OCI-M1 (cell line): ENCODE measurements at regions not wholly inside any gene's neighbourhood (a gene's known extent, or its start where the extent isn't known, plus 50 kb on each side); places are given as distances from the start of the nearest gene placed in this dataset.

ENCODE experiments used
- DNase-seq: peaks from one replicate; lab custom pipeline; 2025; lab: John Stamatoyannopoulos, UW

DNA sequence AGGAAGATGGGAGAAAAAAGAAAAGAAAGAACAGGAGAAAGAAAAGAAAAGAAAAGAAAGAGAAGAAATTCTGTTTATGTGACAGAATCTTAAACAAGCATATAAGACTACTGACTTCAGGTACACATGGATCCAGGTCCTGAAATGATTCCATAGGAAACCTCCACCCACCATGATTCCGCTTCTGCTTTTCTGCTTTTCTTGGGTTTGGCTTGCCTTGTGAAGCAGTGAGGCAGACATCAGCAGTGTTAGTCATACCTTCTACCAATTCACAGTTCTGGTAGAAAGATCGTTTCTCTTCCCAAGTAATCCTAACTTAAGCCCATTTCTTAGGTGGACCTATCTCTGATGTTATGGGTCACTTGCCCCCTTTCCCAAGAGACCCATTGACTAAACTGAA is 660.1 kb upstream of the RBFOX1 start:
- DNase-seq, result no peak

- no peak for DNase-seq
Observed at GRCh38 chr16:6667393-6667792, 665.3 kb upstream of the RBFOX1 start.

- DNase-seq, result no peak
Observed at GRCh38 chr16:6665126-6665525, 667.5 kb upstream of the RBFOX1 start.

DNA sequence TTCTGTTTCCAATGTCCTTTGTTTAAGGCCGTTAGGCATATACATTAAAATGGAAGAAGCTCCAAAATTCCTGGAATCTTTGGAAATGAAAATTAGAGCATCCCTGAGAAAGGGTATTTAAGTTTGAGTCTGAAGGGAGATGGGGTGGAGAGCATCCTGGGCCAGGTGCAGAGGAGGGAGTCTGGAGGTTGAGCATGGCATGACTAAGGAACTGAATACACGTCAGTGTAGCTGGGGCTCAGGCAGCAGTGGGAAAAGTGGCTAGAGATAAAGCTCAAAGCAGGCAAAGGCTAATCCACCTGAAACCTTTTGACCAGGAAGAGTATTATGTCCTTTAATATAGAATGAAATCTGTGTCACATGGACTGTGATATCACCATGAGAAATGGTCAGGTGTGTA is 669.0 kb upstream of the RBFOX1 start:
- DNase-seq, result no peak

DNA sequence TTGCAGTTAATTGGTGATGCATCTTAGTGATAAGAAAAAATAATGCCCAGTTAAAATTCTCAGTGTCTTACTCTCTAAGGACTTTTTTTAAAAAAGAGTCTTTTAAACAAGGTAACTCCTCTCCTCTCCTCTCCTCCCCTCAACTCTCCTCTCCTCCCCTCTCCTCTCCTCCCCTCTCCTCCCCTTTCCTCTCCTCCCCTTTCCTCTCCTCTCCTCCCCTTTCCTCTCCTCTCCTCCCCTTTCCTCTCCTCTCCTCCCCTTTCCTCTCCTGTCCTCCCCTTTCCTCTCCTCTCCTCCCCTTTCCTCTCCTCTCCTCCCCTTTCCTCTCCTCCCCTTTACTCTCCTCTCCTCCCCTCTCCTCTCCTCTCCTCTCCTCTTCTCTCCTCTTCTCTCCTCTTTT is 675.9 kb upstream of the RBFOX1 start:
- no peak for DNase-seq

DNA sequence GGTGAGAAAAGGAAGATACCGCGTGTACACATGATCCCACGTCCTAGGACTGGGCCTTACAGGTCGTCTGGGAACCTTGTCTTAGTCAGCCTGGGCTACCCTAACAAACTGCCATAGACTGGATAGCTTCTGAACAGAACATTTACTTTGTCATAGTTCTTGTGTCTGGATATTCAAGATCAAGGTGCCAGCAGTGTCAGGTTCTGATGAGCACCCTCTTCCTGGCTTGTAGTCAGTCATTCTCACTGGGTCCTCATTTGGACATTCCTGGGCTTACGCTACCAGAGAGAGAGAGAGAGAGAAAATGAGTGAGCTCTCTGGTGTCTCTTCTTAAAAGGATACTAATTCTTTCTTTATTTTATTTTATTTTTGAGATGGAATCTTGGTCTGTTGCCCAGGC is 685.8 kb upstream of the RBFOX1 start:
- DNase-seq, result no peak

DNA sequence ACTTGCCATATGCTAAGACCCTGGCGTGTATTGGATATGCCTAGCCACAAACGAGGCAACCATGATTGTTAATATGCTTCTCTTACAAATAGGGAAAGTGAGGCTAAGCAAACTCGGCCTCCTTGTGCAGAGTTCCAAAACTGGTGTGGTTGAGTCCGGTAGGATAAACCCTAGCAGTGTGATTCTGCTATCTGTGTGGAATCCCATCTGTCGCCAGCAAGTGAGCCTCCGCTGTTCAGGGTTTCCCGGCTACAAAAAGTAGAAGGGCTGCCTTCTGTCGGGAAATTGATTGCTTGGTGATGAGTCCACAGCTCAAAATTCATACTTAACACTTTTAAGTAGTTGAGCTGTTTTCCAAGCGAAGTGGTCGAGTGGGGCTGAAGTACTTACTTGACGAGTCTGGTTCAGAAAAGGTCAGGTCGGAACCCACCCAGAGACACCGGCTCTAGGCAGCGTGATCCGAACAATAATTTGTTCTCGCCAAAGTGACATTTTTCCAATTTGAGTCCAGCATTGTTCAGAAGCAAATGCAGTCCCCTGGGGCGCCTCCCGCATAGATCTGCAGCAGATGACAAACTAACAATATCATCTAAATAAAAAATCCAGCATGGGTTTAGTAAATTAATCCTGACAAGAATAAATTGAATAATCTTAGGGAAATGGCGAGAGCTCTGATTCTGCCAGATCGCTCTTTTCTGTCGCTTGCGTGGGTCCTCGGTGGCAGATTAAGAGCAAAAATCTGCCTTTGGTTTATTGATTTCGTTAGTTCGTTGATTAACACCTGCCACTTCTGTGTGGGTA is 686.7 kb upstream of the RBFOX1 start:
- no peak for DNase-seq

DNA sequence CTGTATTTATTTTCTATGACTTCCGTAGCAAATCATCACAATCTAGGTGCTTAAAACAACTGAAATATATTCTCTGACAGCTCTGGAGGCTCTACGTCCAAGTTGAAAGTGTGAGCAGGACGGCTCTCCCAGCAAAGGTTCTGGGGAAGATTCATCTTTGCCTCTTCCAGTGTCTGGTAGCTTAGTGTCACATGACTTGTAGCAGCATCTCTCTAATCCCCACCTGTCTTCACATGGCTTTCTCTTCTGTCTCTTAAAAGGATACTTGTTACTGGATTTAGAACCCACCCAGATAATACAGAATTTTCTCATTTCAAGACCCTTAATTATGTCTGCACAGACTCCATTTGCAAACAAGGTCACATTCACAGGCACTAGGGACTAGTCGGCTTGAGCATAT is 687.7 kb upstream of the RBFOX1 start:
- no peak for DNase-seq

DNA sequence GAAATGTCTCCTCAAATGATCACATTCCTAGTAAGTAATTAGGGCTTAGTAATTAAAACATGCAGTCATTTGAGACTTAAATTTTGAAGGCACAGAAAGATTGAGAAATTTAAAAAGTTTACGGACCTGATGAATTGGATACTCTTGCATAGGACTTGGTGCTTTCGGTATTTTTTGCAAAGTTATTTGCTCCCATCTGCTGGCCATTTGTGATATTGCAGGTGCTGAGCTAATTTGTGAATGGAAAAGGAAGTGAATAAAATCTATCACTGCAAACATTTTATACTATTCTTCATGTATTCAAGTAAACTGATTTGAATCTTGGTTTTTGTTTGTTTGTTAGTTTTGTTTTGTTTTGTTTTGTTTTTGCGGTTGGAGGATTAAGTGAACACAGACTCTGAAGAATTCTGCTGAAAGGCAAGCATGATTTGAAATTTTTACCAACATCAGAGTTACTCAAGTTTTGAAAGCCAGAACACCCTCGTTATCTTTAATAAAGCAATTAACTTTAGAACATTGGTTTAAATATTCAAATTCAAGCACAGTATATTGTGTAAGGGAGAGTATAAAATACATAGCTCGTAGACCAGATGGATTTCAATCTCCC is 689.5 kb upstream of the RBFOX1 start:
- DNase-seq, result peak; percentile 75

DNA sequence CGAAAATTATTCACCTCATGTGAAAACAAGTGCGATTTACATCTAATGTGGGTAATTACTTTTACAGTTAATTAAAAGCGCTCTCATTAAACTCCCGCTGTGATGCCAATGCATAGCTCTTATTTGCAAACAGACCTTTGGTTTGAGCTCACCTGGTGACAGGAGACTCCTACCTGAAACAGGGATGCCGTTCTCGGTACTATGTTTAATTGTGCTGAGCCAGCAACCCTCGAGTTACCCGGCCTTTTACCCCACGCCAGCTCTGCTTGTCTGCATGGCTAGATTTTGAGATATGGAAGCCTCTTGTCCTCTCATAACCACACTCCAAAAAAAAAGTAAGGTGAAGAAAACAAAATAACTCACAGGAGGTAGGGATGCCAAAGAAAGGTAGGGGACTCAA is 690.4 kb upstream of the RBFOX1 start:
- DNase-seq, result no peak

GRCh38 chr16:6641091-6641490 is 691.6 kb upstream of the RBFOX1 start:
- no peak for DNase-seq

GRCh38 chr16:6636457-6636856 is 696.2 kb upstream of the RBFOX1 start:
- DNase-seq, result no peak

GRCh38 chr16:6634151-6634550 is 698.5 kb upstream of the RBFOX1 start:
- no peak for DNase-seq

DNA sequence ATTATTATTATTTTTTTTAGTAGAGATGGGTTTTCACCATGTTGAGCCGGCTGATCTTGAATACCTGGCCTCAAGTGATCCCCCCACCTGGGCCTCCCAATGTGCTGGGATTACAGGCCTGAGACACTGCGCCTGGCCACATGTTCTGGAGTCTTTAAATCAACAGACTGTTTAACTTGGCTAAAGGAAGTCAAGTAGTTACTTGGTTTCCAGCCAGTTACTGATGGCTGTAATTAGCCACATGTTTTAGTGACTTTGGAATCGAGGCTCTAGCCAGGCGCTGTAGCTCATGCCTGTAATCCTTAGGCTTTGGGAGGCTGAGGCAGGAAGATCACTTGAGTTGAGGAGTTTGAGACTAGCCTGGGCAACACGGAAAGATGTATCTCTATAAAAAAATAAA is 699.2 kb upstream of the RBFOX1 start:
- DNase-seq, result no peak

DNA sequence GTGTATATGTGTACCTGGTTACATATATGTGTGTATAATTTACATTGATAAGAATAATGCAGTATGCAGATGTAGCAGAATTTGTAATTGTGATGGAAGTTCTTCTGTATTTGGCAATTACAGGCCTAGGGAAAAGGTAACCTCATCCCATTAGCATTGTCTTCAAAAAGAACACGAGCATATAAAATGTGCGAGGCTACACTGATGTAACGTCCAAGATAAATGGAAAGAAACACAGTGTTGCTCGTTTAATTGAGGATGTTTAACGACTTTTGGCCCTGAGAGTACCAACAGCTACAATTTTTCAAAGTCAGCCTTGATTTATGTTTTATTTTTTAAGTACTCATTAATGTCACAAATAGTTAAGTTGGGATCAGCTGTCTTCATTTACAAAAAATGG is 703.5 kb upstream of the RBFOX1 start:
- DNase-seq, result no peak

GRCh38 chr16:6625606-6626005 is 707.0 kb upstream of the RBFOX1 start:
- no peak for DNase-seq

DNA sequence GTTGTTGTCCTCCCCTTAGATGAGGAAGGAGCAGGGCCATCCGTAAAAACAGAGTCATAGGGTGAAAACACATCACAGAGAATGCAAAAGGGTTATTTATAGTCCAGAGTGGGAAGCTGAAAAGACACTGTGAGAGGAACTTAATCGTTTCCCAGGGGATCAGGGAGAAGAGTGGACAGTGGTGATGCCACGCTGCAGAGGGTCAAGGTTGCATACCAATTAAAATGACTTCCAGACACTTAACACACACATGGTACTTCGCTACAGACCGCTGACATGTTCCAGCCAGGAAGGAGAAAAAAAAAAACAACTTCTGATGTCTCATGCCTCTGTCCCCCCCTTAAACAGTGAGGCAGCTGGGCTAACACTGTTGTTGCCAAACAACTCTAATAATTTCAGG is 713.8 kb upstream of the RBFOX1 start:
- no peak for DNase-seq

DNA sequence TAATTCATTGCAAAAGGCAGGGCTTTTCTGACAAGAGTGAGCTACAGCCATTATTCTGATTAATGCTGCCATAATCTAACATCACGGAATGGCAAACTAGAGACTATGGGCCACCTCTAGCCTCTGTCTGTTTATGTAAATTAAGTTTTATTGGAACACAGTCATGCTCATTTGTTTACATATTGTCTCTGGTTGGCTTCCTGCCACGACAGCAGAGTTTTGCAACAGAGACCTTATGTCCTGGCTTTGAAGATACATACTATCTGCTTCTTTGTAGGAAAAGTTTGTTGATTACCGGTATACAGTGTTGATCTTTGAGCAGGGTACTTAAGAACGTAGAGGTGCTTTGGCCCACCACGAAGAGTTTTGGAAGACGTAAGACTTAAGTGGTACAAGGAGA is 715.9 kb upstream of the RBFOX1 start:
- no peak for DNase-seq

GRCh38 chr16:6615636-6616035 is 717.0 kb upstream of the RBFOX1 start:
- DNase-seq, result no peak

- DNase-seq, result no peak
Observed at GRCh38 chr16:6611535-6611934, 721.1 kb upstream of the RBFOX1 start.

DNA sequence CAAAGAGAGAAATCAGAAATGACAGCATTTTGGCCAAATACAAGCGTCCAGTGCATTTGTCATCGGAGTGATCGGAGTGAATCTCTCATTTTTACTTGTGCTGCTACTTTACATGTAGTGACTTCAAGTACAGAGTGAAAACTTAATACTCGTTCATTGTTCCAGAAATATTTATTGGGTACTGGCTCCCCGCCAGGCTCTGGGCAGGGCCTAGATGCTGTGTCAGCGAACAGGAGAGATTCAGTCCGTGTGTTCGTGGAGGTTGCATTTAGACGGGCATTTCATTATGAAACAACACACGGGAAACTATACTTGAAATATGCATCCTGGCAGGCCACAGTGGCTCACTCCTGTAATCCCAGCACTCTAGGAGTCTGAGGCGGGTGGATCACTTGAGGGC is 727.2 kb upstream of the RBFOX1 start:
- no peak for DNase-seq

DNA sequence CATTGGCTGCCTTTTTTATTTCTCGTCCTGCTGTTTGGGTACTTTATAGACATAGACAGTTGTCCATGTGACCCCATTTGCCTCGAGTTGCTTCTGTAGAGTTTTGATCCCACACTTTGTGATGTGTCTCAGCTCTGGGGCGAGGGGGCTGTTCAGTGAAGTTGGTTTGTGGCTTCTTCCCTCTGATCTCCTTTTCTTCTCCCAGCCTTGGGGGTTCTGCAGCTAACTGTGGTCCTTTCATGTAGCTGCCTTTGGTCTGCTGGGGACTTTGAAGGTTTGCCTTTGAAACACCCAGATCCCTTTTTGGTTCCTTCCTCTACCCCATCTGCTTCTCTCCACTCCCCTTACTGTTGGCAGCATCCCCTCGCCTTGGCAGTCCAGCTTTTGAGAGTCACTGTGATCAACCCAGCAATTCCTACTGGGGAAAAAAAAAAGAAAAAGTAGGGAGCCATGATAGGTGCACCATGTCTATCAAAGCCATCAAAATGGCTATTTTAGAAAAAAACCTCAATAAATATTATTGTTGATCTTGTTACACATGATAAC is 728.8 kb upstream of the RBFOX1 start:
- no peak for DNase-seq

DNA sequence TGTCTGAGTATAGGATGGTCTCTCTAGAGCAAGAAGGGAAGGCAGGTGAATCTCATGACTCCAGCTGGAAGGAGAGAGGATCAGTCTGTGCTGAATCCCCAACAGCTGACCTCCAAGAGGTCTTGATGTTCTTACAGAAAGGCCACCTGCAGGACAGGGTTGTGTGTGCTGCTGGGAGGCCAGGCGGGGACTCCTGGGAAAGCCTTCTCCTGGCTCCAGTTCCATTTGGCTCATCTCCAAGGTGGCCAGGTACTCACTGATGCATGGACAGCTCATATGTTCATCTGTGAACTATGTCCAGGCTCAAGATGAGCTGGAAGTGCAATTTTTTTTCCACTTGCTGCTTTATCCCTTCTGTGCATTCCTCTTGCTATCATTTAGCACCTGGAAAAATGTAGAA is 730.2 kb upstream of the RBFOX1 start:
- DNase-seq, result no peak

DNA sequence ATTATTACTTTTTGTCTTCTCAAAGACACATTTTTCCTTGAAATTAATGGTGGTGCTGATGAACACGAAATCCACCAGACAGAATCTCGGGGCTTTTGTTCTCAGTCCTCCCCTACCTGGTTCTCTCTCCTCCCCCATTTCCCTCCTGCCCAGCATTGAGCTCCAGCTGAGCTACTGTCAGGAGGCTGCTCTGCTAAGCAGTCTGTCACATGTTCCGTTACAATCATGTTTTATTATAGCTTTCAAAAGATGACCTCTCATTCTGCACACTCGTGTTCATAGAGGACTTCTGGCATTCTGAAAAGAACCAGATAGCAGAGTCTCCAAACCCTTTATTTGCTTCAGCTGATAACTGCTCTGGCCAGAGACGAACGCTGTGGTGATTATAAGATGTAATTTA is 732.5 kb upstream of the RBFOX1 start:
- DNase-seq, result no peak
